H1 (cell line): ENCODE measurements at regions not wholly inside any gene's neighbourhood (a gene's known extent, or its start where the extent isn't known, plus 50 kb on each side); places are given as distances from the start of the nearest gene placed in this dataset.

Experiments
- CTCF ChIA-PET: fragments of 300-600 bp; sonication (Branson Sonifier 250); formaldehyde crosslinking; loops from one replicate; lab custom pipeline; 2021; ENCODE audit not compliant: partially characterized antibody; lab: Charles Lee
- POLR2A ChIA-PET: fragments of 300-600 bp; sonication (Branson Sonifier 250); formaldehyde crosslinking; loops from one replicate; lab custom pipeline; 2021; ENCODE audit warnings: inconsistent platforms; ENCODE audit not compliant: partially characterized antibody; lab: Charles Lee
- DNase-seq, 2 experiments: peaks; one replicate each; pipeline versions ENCODE4 v3.0.0 to v3.0.0-alpha.2; 2010 to 2022; ENCODE audit warnings: low spot score in 2 of 2, low read depth in 1 of 2, mixed read lengths in 1 of 2
- FAIRE-seq: peaks from 2 replicates; lab custom pipeline; 2011; peaks lifted over from hg19 to GRCh38; lab: Jason Lieb, UNC
- H2AFZ ChIP-seq: 2 replicates; pipeline ENCODE4 v1.8.1; 2012; ENCODE audit warnings: low read length, inconsistent platforms
- H2AK5ac ChIP-seq: 2 replicates; pipeline ENCODE4 v1.6.1; 2013; ENCODE audit warnings: low read depth, low read length
- H2BK120ac ChIP-seq: replicated peaks from 2 replicates; pipeline ENCODE3; 2013; ENCODE audit warnings: low read depth, low read length, inconsistent platforms
- H2BK12ac ChIP-seq: 2 replicates; pipeline ENCODE4 v1.6.1; 2013; ENCODE audit warnings: low read depth, low read length
- H2BK15ac ChIP-seq: 2 replicates; pipeline ENCODE4 v1.6.1; 2013; ENCODE audit warnings: low read length
- H2BK20ac ChIP-seq: 2 replicates; pipeline ENCODE4 v1.6.1; 2013; ENCODE audit warnings: low read length
- H2BK5ac ChIP-seq: 2 replicates; pipeline ENCODE4 v1.6.1; 2013; ENCODE audit warnings: low read depth, low read length
- H3K14ac ChIP-seq: 2 replicates; pipeline ENCODE4 v1.6.1; 2013; ENCODE audit warnings: inconsistent platforms; ENCODE audit not compliant: insufficient read length
- H3K18ac ChIP-seq: 2 replicates; pipeline ENCODE4 v1.6.1; 2013; ENCODE audit warnings: low read length; ENCODE audit errors: extremely low read depth
- H3K23ac ChIP-seq: 2 replicates; pipeline ENCODE4 v1.6.1; 2013; ENCODE audit warnings: inconsistent platforms; ENCODE audit not compliant: insufficient read length
- H3K23me2 ChIP-seq: 2 replicates; pipeline ENCODE4 v1.6.1; 2013; ENCODE audit warnings: low read depth, low read length
- H3K27ac ChIP-seq: 2 replicates; pipeline ENCODE4 v1.6.1; 2011; ENCODE audit warnings: low read depth, low read length, inconsistent platforms
- H3K27me3 ChIP-seq, 4 experiments: replicated peaks in 1 of 4; 1 replicate in 1 of 4; 2 replicates in 3 of 4; pipeline versions ENCODE4 v1.6.1 to v1.8.1; 2011 to 2013; ENCODE audit warnings: low read length in 3 of 4, mild to moderate bottlenecking in 3 of 4, inconsistent platforms in 2 of 4, mixed read lengths in 2 of 4, moderate library complexity in 1 of 4; ENCODE audit not compliant: control insufficient read depth in 3 of 4, insufficient read depth in 3 of 4; ENCODE audit errors: extremely low read depth in 1 of 4
- H3K36me3 ChIP-seq, 4 experiments: 2 replicates each; pipeline versions ENCODE4 v1.6.1 to v1.8.1; 2011 to 2013; ENCODE audit warnings: mild to moderate bottlenecking in 4 of 4, low read length in 3 of 4, moderate library complexity in 2 of 4, control low read depth in 1 of 4, inconsistent platforms in 1 of 4; ENCODE audit not compliant: insufficient read depth in 4 of 4, control insufficient read depth in 2 of 4
- H3K4ac ChIP-seq: replicated peaks from 2 replicates; pipeline ENCODE3; 2013; ENCODE audit warnings: low read length, low read depth, mixed read lengths, inconsistent platforms; ENCODE audit not compliant: insufficient read length
- H3K4me1 ChIP-seq, 4 experiments: replicated peaks in 1 of 4; 1 replicate in 1 of 4; 2 replicates in 3 of 4; pipeline versions ENCODE4 v1.6.1 to v1.8.1; 2011 to 2013; ENCODE audit warnings: low read length in 3 of 4, inconsistent platforms in 2 of 4, mixed read lengths in 1 of 4; ENCODE audit not compliant: insufficient read depth in 4 of 4, control insufficient read depth in 3 of 4
- H3K4me2 ChIP-seq, 2 experiments: 2 replicates each; pipeline versions ENCODE4 v1.6.1 to v1.8.1; 2011 to 2013; ENCODE audit warnings: low read depth in 2 of 2, low read length in 2 of 2, control low read depth in 1 of 2, inconsistent platforms in 1 of 2, mild to moderate bottlenecking in 1 of 2; ENCODE audit not compliant: insufficient read depth in 1 of 2
- H3K4me3 ChIP-seq, 4 experiments: fragments of 200-600, 300-600 bp in 1 of 4; sonication (generic), shearing (Covaris generic), sonication (Bioruptor Twin) in 1 of 4; 2 replicates each; pipeline versions ENCODE4 v1.5.1 to v1.8.1; 2011 to 2016; ENCODE audit warnings: low read length in 4 of 4, low read depth in 3 of 4, control low read depth in 2 of 4, inconsistent platforms in 2 of 4, mild to moderate bottlenecking in 2 of 4, mixed read lengths in 1 of 4, moderate library complexity in 1 of 4; ENCODE audit not compliant: insufficient read depth in 2 of 4; ENCODE audit errors: extremely low read depth in 1 of 4
- H3K56ac ChIP-seq: replicated peaks from 2 replicates; pipeline ENCODE3; 2013; ENCODE audit warnings: low read depth, mild to moderate bottlenecking, mixed read lengths, low read length, inconsistent platforms; ENCODE audit not compliant: insufficient read length
- H3K79me1 ChIP-seq: 2 replicates; pipeline ENCODE4 v1.6.1; 2013; ENCODE audit warnings: low read depth, low read length, control low read depth
- H3K79me2 ChIP-seq, 2 experiments: 2 replicates each; pipeline versions ENCODE4 v1.6.1 to v1.8.1; 2012 to 2013; ENCODE audit warnings: low read length in 2 of 2, mild to moderate bottlenecking in 2 of 2, inconsistent platforms in 1 of 2; ENCODE audit not compliant: insufficient read depth in 2 of 2, control insufficient read depth in 1 of 2
- H3K9ac ChIP-seq, 4 experiments: replicated peaks in 1 of 4; 1 replicate in 1 of 4; 2 replicates in 3 of 4; pipeline versions ENCODE4 v1.6.1 to v1.8.1; 2011 to 2013; ENCODE audit warnings: low read depth in 3 of 4, low read length in 3 of 4, control low read depth in 2 of 4, mild to moderate bottlenecking in 2 of 4, moderate library complexity in 2 of 4, inconsistent platforms in 1 of 4; ENCODE audit errors: extremely low read depth in 1 of 4
- H3K9me3 ChIP-seq, 2 experiments: 2 replicates each; pipeline versions ENCODE4 v1.6.1 to v1.8.1; 2012 to 2013; ENCODE audit warnings: mild to moderate bottlenecking in 2 of 2, moderate library complexity in 2 of 2, control low read depth in 1 of 2, inconsistent platforms in 1 of 2, low read depth in 1 of 2, low read length in 1 of 2, mixed read lengths in 1 of 2; ENCODE audit not compliant: insufficient read depth in 2 of 2
- H4K20me1 ChIP-seq, 2 experiments: replicated peaks in 1 of 2; 2 replicates each; pipeline versions ENCODE3 to v1.8.1; 2011 to 2013; ENCODE audit warnings: inconsistent platforms in 2 of 2, low read length in 2 of 2, mild to moderate bottlenecking in 1 of 2; ENCODE audit not compliant: insufficient read depth in 2 of 2, control insufficient read depth in 1 of 2
- H4K5ac ChIP-seq: 2 replicates; pipeline ENCODE4 v1.6.1; 2013; ENCODE audit warnings: low read length, low read depth, mixed read lengths, inconsistent platforms; ENCODE audit not compliant: insufficient read length
- H4K8ac ChIP-seq: 2 replicates; pipeline ENCODE4 v1.8.0; 2013; ENCODE audit warnings: mild to moderate bottlenecking, moderate library complexity, low read length, inconsistent platforms; ENCODE audit not compliant: insufficient read depth; ENCODE audit errors: extremely low read depth
- H4K91ac ChIP-seq: replicated peaks from 2 replicates; pipeline ENCODE3; 2013; ENCODE audit warnings: low read length, mixed read lengths, inconsistent platforms; ENCODE audit not compliant: insufficient read length
- KDM5A ChIP-seq: fragments of 200-600 bp; IDR thresholded peaks from 2 replicates; pipeline ENCODE4 v1.7.1; 2012; ENCODE audit warnings: mild to moderate bottlenecking, low read length, inconsistent platforms, mixed read lengths
- WGBS, 2 experiments: shearing (Covaris generic) in 1 of 2; methylation state at CpG; one replicate each; pipeline versions ENCODE4 v1.1.6 to v1.1.7; 2013 to 2015; ENCODE audit warnings: low lambda C conversion rate in 2 of 2, mixed read lengths in 2 of 2, inconsistent platforms in 1 of 2, low coverage in 1 of 2, missing lambda C conversion rate in 1 of 2; ENCODE audit not compliant: insufficient replicate concordance in 2 of 2, insufficient coverage in 1 of 2, insufficient read length in 1 of 2; ENCODE audit errors: extremely low coverage in 1 of 2, missing lambda C conversion rate in 1 of 2; 5-methylcytosine and 5-hydroxymethylcytosine counted together

DNA sequence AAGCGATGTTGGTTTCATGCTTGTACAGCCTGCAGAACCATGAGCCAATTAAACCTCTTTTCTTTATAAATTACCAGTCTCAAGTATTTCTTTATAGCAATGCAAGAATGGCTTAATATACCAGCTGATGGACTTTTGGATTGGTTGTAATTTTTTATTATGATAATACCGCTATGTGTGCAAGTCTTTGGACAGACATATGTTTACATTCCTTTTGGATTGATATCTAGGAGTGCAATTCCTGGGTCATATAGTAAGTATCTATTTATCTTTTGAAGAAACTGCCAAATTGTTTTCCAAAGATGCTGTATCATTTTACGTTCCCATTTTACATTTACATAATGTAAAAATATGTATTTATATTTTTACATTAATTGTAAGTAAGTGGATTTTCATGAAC, 81.2 kb upstream of the PIP4K2A start:
- no peak overlapping the region for H3K9ac ChIP-seq
- TF ChIP-seq KDM5A, result no peak
- TF ChIP-seq, all 59 proteins: peak for 0
- Histone ChIP-seq H2BK5ac (no peak overlapping the region), H3K79me1 (no peaks in the 10 kb centered on the region), H2BK20ac (no peak overlapping the region), H3K27me3 (no peaks in the 10 kb centered on the region), H4K91ac (no peak overlapping the region), H3K9me3 (no peaks in the 10 kb centered on the region), H2BK12ac (no peak overlapping the region), H2AFZ (no peak overlapping the region), H4K20me1 (no peaks in the 10 kb centered on the region), H3K18ac (no peak overlapping the region), H3K27ac (no peak overlapping the region), H3K23me2 (no peaks in the 10 kb centered on the region), H3K36me3 (no peaks in the 10 kb centered on the region), H4K8ac (no peak overlapping the region), H3K4me2 (no peak overlapping the region), H3K4me3 (no peak overlapping the region), H2BK15ac (no peak overlapping the region), H3K56ac (no peak overlapping the region), H3K4me1 (no peaks in the 10 kb centered on the region), H4K5ac (no peak overlapping the region), H3K4ac (no peak overlapping the region), H3K23ac (no peak overlapping the region), H3K79me2 (no peaks in the 10 kb centered on the region), H3K14ac (no peak overlapping the region), H2AK5ac (no peak overlapping the region), H2BK120ac (no peak overlapping the region)
- WGBS, 2 experiments, result 88% methylated on average over 3 of the region's 3 CpGs; no CpG with 5 or more reads in 1 of the 2 experiments
- POLR2A ChIA-PET, result no interaction called here
- no peak for DNase-seq
- no peak for FAIRE-seq
- CTCF ChIA-PET, result no interaction called here
